ENCODE measurements at regions not wholly inside any gene's neighbourhood (a gene's known extent, or its start where the extent isn't known, plus 50 kb on each side); places are given as distances from the start of the nearest gene placed in this dataset.
"Not testable (repeated sequence)": the region's sequence is repeated elsewhere in the genome, so short reads cannot be mapped to it uniquely, and the experiment has no call there.

DNA sequence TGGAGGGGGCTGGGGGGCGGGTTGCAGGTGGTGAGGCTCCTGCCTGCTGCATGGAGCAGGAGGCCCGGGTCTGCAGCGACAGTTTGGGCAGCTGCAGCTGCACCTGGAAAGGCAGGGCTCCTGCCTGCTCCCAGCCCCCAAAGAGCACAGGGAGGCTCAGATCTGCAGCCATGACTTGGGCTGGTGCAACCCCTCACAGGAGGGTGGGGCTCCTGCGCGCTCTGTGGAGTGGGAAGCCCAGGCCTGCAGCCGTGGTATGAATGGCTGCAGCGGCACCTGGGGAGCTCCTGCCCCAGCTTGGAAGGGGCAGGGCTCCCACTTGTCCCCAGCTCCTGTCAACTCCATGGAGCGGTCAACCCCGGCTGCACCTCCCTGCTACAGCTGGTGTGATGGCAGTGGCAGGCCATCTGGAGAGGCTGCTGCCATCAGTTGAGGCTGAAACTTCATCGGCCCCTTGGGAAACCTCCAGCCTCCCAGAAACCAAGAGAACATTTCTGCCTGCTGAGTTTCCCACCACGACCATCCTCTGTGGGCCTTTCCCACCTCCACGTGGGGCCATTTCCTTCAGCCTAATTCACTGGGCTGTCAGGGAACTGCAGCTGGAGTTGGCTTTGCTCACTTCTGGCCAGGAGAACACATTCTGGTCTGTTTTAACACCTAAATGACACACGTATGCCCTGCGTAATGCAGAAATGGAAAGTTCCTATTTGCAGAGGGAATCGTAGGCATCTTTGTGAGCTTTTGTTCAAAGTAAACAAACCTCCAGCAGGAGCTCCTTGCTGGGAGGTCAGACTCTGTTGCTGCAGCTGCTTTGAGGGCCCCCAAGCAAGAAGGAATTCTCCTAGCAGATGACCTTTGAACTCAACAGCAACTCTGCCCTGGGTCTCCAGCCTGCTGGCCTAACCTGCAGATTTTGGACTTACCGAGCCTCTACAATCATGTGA is 429.0 kb downstream of the PREX1 start:
- no peak for DNase-seq

DNA sequence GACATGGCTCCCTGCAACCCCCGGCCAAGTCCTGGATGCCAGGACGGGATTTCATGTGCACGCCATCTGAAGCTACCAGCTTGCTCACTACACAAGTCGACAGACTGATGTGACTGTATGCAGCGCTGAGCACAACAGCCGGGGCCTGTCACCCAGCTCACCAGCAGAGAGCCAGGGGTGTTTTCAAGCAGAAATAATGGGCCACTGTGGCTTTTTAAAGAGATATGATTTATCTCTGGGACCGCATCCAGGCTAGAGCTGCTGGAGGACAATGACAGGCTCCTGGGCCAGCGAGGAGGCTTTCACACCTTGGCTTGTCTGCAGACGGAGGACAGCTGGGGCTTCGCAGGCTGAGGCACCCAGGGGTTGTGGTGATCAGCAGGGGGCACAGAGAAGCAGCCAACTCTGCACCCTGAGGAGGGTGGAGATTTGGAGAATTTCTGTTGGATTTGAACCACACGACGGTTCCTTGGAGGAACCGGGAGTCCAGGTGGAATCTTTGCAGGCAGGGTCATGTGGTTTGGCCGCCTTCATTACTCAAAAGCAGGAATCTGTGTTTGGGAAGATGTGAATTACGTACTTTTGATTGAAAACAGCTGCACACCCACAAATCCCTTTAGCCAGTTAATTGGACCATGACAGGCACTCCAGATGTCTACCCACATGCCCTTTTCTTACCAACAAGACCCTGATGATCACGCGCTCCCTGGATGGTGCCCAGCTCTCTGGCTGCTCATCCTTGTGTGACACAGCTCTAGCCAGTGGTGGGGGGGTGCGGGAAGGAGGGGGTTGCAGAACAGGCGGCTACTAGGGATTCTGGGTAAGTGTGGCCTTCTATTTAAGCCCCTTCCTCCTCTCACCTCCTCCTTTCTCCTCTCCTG is 430.6 kb downstream of the PREX1 start:
- DNase-seq: not testable (repeated sequence)

DNA sequence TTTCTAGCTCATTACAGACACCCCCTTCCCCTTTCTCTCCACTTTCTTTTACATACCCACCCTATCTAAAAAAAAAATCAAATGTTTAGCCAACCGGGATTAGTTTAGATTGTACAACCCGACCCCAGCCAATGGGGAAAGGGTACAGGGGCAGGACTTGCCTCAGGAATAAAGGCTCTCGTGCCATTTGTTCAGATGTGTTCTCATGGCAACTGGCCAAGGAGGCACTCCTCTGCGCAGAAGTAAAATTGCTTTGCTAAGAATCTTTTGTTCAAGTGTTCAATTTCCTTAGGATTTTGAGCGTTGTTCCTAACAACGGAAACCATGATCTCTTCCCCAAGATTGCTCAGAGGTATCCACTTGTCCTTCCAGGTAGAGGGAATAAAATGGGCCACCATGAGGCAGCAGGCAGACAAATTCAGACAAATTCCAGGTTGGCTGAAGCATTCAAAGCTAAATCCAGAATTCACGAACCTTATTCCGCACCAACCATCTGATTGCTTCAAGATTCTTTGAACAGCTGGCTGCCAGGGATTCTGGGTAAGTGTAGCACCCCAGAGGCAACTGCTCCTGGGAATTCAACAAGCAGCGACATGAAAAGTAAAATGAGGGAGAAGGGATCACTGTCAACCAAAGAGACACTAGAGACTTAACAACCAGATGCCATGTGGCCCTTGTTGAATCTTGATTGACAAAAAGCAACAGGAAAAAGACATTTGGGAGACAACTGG is 431.8 kb downstream of the PREX1 start:
- DNase-seq: no peak

DNA sequence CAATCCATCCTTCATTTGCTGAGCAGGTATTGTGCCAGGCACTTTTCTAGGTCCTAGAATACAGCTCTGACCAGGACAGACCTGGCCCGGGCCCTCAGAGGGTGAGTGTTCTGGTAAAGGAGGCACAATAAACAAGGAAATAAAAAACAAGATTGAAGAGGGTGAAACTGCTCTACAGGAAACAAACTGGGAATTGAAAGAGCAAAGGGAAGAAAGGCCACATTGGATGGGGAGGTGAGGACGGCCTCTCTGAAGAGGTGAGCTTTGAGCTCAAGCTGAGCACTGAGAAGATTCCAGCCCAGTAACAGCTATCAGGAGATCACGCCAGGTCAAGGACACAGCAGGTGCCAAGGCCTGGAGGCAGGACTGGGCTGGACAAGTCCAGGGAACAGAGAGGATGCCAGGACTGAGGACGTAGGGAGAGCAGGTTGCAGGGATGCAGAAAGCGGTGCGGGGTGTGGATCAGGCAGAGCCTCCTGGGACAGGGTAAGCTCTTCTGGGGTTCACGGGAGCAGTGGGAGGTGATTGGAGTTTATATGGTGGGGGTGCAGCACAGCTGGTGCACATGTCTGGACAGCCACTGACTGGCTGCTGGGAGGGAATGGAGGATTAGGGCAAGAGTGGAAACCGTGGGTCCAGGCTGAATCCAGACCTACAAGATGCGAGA is 433.3 kb downstream of the PREX1 start:
- DNase-seq: no peak

DNA sequence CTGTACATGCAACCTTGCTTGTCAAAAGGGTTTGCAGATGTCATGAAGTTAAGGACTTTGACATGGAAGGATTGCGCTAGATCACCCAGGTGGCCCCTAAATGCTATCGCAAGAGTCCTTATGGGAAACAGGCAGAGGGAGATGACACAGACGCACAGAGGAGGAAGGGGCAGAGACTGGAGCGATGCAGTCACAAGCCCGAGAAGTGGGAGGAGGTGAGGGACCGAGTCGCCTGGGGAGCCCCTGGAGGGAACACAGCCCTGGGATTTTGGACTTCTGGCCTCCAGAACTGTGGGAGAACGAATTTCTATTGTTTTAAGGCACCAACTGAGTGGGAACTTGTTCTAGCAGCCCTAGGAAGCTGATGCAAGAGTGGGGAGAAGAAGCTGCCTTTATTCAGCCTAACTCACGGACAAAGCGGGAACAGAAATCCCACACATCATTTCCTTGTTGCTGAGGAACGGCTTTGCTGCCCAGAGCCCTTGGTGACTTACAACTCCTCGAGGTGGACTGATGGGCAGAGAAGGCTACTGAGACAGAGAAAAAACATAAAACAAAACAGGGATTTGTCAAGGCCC is 434.0 kb downstream of the PREX1 start:
- DNase-seq: no peak

DNA sequence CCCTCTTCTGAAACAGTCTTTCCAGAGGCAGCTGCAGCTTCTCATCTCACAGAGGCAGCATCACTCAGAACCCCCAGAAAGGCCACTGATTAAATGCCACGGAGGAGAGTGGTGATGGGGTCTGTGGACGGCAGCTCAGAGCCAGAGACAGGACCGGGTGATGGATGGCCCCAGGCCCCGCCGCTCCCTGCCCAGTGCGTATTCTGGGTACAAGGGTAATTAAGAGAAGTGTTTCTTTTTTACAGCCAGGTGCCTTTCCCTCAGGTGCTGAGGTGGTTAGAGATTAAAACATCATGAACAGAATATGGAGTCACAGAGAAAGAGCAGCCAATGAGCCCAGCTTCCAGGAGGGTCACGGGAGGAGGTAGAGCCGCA is 434.5 kb downstream of the PREX1 start:
- no peak for DNase-seq

DNA sequence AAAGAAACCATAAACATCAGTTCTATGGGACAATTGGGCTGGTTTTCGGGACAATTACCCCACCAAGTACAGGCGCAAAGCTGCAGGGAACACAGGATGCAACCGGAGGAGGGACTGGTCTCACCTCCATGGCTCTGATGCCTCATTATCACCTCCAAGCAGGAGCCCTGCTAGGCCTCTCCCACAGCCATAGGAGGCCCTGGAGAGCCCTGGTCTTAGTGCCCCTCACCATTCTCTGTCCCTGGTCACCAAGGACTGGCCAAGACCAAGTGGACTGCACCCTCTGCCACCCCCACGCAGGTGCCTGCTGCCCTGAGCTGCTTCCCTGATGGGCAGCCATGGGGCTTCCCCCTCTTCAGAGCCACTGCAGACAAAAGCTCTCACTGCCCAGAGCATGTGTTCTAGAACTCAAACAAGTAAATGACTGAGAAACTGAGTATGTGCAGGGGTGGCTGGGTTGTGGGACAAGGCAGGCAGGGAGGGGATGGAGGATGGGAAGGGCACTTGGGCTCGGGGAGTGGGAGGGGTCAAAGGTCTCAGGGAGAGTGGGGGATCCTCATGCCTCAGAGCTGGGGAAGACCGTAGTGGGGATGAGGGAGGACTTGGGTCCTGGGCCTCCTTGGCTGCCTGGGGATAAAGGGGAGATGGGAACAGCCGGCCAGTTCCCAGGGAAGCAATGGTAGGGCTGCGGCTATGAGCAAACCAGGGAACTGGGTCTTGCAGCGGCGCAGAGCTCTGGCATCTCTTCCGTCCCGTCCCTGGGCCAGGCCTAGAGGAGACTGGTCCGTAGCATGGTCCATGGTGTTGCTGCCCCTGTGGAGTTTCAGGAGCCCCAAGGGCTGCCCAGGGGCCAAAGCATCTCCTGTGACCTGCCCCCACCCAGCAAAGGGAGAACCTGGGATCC is 435.1 kb downstream of the PREX1 start:
- no peak for DNase-seq

DNA sequence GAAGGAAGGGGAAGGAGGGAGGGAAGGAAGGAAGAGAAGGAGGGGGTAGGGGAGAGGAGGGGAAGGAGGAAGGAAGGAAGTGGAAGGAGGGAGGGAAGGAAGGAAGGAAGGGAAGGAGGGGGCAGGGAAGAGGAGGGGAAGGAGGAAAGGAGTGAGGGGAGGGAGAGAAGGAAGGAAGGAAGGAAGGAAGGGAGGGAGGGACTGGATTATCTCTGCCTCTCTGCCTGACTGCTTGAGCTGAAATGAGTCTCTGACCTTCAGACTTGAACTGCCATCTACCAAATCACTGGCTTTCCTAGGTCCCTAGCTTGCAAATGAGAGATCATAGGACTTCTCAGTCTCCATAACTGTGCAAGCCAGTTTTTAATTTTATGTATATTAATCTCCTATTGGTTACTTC is 436.8 kb downstream of the PREX1 start:
- no peak for DNase-seq

DNA sequence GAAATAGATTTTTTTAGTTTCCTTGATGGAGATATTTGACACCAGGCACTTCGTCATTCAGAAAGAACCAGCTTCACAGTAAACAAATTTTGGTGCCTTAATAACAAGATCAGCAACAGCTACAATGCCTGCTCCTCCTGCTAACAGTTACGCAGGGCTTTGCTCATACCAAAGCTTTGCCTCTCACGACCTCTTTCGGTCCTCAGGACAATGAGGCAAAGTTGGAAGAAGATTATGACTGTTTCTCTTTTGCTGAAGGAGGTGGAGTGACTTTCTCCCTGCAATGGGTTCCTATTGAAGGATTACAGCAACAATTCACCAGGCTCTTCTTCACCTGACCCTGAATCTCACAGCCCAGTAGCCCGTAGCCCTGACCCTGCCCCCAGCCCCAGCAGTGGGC is 440.1 kb downstream of the PREX1 start:
- no peak for DNase-seq

DNA sequence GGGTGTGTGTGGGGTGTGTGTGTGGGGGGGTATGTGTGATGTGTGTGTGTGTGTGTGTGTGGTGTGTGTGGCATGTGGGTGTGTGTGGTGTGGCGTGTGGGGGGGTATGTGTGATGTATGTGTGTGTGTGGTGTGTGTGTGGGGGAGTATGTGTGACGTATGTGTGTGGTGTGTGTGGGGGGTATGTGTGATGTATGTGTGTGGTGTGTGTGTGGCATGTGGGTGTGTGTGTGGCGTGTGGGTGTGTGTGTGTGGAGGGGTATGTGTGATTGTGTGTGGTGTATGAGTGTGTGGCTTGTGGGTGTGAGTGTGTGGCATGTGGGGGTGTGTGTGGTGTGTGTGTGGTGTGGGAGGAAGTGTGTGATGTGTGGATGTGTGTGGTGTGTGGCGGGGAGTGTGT is 442.3 kb downstream of the PREX1 start:
- no peak for DNase-seq

DNA sequence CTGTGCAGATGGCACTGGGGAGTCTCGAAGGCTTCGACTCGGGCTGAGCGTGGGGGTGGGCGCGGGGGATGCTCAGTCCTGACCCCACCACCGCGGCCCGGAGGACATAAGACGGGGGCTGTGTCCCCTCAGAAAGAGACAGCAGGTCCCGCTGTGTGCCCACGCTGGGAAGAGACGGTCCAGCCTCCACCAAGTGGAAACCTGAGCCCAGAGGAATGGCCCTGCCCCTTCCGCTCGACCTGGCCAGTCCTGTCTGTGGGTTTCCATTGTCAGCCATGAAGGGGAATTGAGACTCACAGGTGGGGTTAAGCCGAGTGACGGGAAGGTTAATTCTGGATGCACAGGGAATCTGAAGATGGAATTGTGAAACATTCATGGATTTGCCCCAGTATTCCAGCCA is 442.7 kb downstream of the PREX1 start:
- DNase-seq: no peak

DNA sequence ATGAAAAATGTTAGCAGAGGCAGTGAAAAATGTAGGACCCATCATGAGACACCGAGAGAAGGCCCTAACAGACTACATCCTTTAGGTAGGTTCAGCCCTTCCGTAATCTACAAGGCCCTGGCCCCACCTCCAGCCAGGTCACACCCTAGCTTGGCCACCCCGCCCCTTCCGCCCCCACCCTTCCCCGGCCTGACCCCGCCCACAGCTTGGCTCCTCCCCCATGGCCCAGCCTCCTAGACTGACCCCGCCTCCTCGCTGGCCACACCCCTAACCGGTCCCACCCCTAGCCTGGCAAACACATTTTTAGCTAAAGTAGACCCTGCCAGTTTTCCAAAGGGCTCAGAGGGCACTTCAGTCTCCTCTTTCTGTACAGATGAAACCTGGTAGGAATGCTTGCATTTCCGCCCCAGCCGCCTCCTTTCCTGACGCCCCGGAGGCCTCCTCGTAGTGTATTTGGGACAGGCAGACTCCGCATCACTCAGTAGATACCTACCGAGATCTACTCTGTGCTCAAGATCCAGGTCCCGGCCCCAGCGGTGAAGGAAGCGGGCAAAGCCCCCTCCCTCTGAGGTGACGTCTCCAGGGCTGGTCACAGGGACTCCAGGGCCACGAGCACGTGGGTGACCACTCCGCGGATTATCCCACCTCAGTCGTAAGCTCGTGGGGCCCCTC is 443.5 kb downstream of the PREX1 start:
- no peak for DNase-seq

DNA sequence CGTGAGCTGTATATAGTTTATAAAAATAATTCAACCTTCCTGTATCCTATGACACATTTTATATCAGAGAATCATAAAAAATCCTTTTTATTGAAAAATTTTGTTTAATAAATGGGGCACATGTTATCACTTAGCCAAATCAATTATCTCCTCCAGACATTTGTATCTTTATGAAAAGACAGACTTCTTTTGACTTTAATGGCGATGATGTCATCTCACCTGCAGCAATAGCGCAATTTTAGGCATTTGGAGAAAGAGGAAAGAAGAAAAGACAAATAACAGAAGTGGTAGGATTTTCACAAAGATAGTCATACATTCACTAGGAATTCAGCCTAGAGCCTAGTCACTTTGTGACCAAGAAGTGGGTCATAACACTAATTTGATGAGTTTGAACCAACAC is 444.5 kb downstream of the PREX1 start:
- DNase-seq: no peak

DNA sequence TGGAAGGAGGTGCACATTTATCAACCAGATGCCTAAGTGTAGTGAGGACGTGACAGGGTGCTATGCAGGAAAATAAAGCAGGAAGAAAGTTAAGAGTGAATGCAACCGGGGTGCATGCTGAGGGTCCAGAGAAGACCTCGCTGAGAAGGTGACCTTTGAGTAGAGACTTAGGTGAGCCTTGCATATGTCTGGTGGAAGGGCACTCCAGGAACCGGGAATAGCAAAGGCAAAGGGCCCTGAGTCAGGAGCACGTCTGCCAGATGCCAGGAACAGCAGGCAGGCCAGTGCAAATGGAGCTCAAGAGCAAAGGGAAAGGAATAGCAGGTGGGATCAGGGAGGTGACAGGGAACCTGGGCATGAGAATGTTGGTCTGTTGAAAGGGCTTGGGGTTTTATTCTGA is 445.5 kb downstream of the PREX1 start:
- DNase-seq: no peak

DNA sequence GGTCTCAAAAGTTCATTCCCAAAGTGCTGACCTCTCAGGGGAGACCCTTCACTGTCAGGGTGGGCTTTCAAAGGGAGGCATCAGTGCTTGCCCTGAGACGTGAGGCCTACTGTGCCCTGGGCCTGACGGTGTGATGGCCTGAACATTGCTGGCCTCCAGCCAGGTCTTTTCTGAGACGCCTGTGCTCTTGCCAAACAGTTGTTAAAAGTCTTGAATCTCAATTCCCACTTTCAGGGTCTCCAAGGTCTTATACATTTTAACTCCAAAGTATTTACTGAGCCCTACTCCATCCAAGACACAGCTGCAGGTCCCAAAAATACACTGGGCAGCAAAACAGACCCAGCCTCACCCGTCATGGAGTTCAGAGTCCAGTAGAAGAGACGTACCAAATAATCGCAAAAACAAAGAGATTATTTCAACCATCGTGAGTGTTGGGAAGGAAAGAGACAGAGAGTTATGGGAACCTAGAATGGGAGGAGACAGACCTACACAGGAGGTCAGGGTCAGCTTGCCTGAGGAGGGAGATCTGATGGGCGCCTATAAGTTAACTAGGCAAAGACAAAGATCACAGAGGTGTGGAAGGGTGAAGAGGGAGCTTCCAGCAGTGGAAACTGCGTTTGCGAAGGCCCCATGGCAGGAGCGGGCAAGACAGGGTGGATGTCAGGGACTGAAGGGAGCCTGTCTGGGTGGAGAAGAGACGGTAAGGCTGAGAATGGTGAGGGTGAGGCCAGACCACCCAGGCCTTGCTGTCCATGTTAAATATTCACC is 446.3 kb downstream of the PREX1 start:
- no peak for DNase-seq

DNA sequence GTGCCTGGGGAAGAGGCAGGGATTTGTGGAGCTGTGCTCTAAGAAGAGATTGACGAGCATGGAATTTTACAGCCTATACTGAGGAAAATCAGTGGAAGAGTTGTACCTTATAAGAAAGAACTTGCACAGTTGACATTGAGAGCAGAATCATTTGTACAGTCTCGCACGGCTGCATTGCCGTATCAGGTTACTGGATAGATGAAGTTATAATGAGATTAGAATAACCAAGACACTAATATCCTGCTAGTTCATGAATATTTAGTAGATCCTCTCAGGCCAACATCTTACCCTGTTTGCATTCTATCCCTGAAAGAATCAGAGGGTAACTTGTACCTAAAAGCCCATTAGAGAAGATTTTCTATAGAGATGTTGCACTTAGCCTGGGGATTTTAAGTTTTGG is 447.1 kb downstream of the PREX1 start:
- DNase-seq: peak; percentile 85

DNA sequence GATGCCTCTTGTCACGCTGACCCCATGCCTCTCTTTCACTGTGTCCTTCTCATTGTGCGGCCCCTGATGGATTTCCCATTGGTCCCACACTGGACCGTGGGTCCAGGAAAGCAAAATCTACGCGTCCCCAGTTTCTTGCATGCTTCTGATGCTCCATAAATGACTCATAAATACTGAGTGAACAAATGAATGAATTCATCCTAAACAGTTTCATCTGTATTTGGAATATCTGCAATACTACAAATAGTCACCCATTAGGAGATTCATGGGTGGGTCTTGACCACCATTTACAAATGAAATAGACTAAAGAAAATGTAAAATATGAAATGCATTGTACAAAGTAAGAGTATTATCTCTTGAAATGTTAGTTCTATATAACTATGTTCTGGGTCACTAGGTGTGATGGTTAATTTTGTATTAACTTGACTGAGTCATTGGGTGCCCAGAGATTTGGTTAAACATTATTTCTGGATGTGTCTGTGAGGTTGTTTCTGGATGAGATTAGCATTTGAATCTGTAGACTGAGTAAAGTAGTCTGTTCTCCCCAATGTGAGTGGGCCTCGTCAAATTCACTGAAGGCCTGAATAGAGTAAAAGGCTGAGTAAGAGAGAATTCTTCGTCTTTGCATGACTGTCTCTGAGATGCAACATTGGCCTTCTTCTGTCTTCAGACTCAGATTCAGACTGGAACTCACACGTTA is 448.7 kb downstream of the PREX1 start:
- no peak for DNase-seq

DNA sequence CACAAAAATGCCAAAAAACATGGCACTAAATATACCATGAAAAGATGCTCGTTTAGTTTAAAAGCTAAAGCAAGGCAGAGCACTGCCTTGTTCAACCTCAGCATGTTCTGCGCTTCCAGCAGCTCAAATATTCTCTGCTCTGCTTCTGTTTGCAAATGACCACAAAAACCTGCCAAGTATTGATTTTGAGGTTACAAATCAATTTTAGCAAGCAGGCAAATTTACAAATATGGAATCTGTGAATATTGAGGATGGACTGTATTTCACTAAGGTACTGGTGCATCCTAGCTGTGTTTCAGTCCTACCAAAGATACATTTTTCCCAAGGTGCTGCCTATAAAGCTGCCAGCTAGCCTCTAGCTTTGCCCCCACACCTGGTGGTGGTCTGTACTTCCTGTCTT is 449.9 kb downstream of the PREX1 start:
- DNase-seq: no peak

DNA sequence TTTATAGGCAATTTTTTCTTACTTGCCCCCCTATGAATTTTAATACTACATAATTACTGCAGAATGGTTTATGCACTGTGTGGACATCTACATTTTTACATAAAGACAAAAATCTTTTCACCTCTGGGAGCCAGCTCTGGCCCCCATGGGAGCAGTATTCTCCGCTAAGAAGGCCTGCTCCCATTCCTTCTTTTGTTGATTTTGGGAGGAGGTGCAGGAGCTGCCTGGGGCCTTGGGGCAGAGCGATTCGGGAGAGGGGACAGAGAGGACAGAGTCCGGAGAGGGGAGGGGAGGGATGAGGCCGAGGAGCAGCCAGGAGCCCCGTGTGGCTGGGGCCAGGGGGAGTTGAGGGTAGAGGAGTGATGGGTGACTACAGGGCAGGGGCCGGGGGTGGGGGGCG is 452.0 kb downstream of the PREX1 start:
- DNase-seq: no peak
